Lung (tissue), 11 donors: ENCODE measurements at regions not wholly inside any gene's neighbourhood (a gene's known extent, or its start where the extent isn't known, plus 50 kb on each side); places are given as distances from the start of the nearest gene placed in this dataset.

ENCODE experiments used
- ATAC-seq: fragments of 200-7000 bp; cut with Tn5 transposase; one replicate; pipeline ENCODE4 v1.9.1; 2020; ENCODE audit warnings: moderate number of reproducible peaks; ENCODE audit not compliant: insufficient read depth, low FRiP score
- DNase-seq, 3 donors: peaks; one replicate each; pipeline ENCODE4 v3.0.0-alpha.2; 2013 to 2017
- H3K27ac ChIP-seq, 2 donors: one replicate each; pipeline ENCODE4 v1.5.1; 2013; ENCODE audit warnings: mild to moderate bottlenecking in 2 of 2, moderate library complexity in 2 of 2, control low read depth in 1 of 2, inconsistent platforms in 1 of 2, low read depth in 1 of 2, low read length in 1 of 2
- H3K27me3 ChIP-seq, 3 donors: one replicate each; pipeline ENCODE4 v1.5.1; 2013; ENCODE audit warnings: low read length in 2 of 3; ENCODE audit not compliant: control insufficient read depth in 3 of 3, insufficient read depth in 3 of 3
- H3K36me3 ChIP-seq, 4 donors: one replicate each; pipeline ENCODE4 v1.5.1; 2013; ENCODE audit warnings: low read length in 4 of 4, mild to moderate bottlenecking in 1 of 4, moderate library complexity in 1 of 4; ENCODE audit not compliant: control insufficient read depth in 4 of 4, insufficient read depth in 4 of 4
- H3K4me1 ChIP-seq, 5 donors: one replicate each; pipeline ENCODE4 v1.5.1; 2013; ENCODE audit warnings: low read length in 5 of 5, mild to moderate bottlenecking in 2 of 5, moderate library complexity in 1 of 5; ENCODE audit not compliant: control insufficient read depth in 5 of 5, insufficient read depth in 5 of 5
- H3K4me3 ChIP-seq: one replicate; pipeline ENCODE4 v1.5.1; 2013; ENCODE audit warnings: mild to moderate bottlenecking, control low read depth, moderate library complexity
- H3K9ac ChIP-seq, 2 donors: one replicate each; pipeline ENCODE4 v1.5.1; 2013; ENCODE audit warnings: low read length in 2 of 2, control low read depth in 1 of 2; ENCODE audit not compliant: insufficient read depth in 1 of 2
- H3K9me3 ChIP-seq, 4 donors: one replicate each; pipeline ENCODE4 v1.5.1; 2013; ENCODE audit warnings: low read length in 3 of 4, mild to moderate bottlenecking in 1 of 4, moderate library complexity in 1 of 4; ENCODE audit not compliant: control insufficient read depth in 4 of 4, insufficient read depth in 3 of 4
- CTCF ChIP-seq: IDR thresholded peaks from 2 replicates; pipeline ENCODE4 v1.5.1; 2012; ENCODE audit warnings: mild to moderate bottlenecking; ENCODE audit errors: control extremely low read depth, extremely low read depth
- WGBS, 2 donors: extraction: QIAGEN DNeasy Blood & Tissue Kit; methylation state at CpG; one replicate each; pipeline ENCODE4 v1.1.7; 2013; 5-methylcytosine and 5-hydroxymethylcytosine counted together
- donor health status: control.
- donor health status: control.
- donor health status: Bipolar disorder and iron deficiency.
- donor health status: healthy.
- donor health status: DM: yes; HTN: yes; CAD: no.

- Histone ChIP-seq H3K36me3 (no peaks in the 10 kb centered on the region), H3K9me3 (no peaks in the 10 kb centered on the region), H3K9ac (no peak overlapping the region), H3K4me3 (no peak overlapping the region), H3K27me3 (peaks cover 0 to 7% (median 0%) of the 10 kb centered on the region in 3 donors), H3K4me1 (no peaks in the 10 kb centered on the region), H3K27ac (no peak overlapping the region)
- 95 to 100% methylated on average over 1 of the region's 1 CpG for WGBS, 2 donors
- ATAC-seq (no peak), DNase-seq (peak in 1 of 3 donors; percentile 7)
- no peak for TF ChIP-seq CTCF
These were observed 90.5 kb downstream of the INHBB start for GRCh38 chr2:120436460-120436739.

- ATAC-seq (peak; percentile 12), DNase-seq (peak in 1 of 3 donors; percentile 14)
- TF ChIP-seq CTCF: no peak
- H3K4me3 ChIP-seq: no peak overlapping the region
- no peaks in the 10 kb centered on the region for H3K36me3 ChIP-seq
- peaks cover 0 to 11% (median 0%) of the 10 kb centered on the region in 3 donors for H3K27me3 ChIP-seq
- WGBS, 2 donors: 76 to 78% methylated on average over 7 of the region's 7 CpGs
- no peaks in the 10 kb centered on the region for H3K9me3 ChIP-seq
- no peak overlapping the region for H3K27ac ChIP-seq
- H3K4me1 ChIP-seq: peaks cover 0 to 5% (median 0%) of the 10 kb centered on the region in 5 donors
- no peak overlapping the region for H3K9ac ChIP-seq
These were observed 91.1 kb downstream of the INHBB start for GRCh38 chr2:120436885-120437603.

- whole genome bisulfite sequencing, 2 donors: 87 to 93% methylated on average over 10 of the region's 10 CpGs
- DNase-seq (no peak), ATAC-seq (no peak)
- H3K27ac ChIP-seq: no peak overlapping the region
- peaks cover 0 to 5% (median 4%) of the 10 kb centered on the region in 5 donors for H3K4me1 ChIP-seq
- peaks cover 0 to 16% (median 4%) of the 10 kb centered on the region in 3 donors for H3K27me3 ChIP-seq
- no peak for TF ChIP-seq CTCF
- H3K9me3 ChIP-seq: no peaks in the 10 kb centered on the region
- no peak overlapping the region for H3K4me3 ChIP-seq
- no peak overlapping the region for H3K9ac ChIP-seq
- H3K36me3 ChIP-seq: no peaks in the 10 kb centered on the region
These were observed 91.7 kb downstream of the INHBB start for GRCh38 chr2:120437604-120438000.
